DMS153 (cell line): ENCODE measurements at regions not wholly inside any gene's neighbourhood (a gene's known extent, or its start where the extent isn't known, plus 50 kb on each side); places are given as distances from the start of the nearest gene placed in this dataset.
"Not testable (repeated sequence)": the region's sequence is repeated elsewhere in the genome, so short reads cannot be mapped to it uniquely, and the experiment has no call there.

ENCODE experiments used
- DNase-seq: peaks from one replicate; lab custom pipeline; 2025; lab: John Stamatoyannopoulos, UW

GRCh38 chr3:88291486-88291885, 141.7 kb downstream of the C3orf38 start:
- no peak for DNase-seq

- no peak for DNase-seq
These were observed 148.4 kb downstream of the C3orf38 start for GRCh38 chr3:88298189-88298588.

- no peak for DNase-seq
These were observed 151.7 kb downstream of the C3orf38 start for GRCh38 chr3:88301273-88301995.

- no peak for DNase-seq
These were observed 152.2 kb downstream of the C3orf38 start for GRCh38 chr3:88301996-88302393.

GRCh38 chr3:88303331-88303904, 153.7 kb downstream of the C3orf38 start:
- not testable (repeated sequence) for DNase-seq

- no peak for DNase-seq
These were observed 157.9 kb downstream of the C3orf38 start for GRCh38 chr3:88307666-88308065.

GRCh38 chr3:88311826-88312225, 162.1 kb downstream of the C3orf38 start:
- DNase-seq: no peak

- no peak for DNase-seq
These were observed 162.5 kb downstream of the C3orf38 start for GRCh38 chr3:88312256-88312655.

GRCh38 chr3:88318067-88318466, 168.3 kb downstream of the C3orf38 start:
- no peak for DNase-seq

- DNase-seq: no peak
These were observed 171.7 kb downstream of the C3orf38 start for GRCh38 chr3:88321363-88322050.

- DNase-seq: no peak
These were observed 175.0 kb downstream of the C3orf38 start for GRCh38 chr3:88324788-88325187.

GRCh38 chr3:88334187-88334868, 184.6 kb downstream of the C3orf38 start:
- DNase-seq: no peak

- DNase-seq: no peak
These were observed 187.1 kb downstream of the C3orf38 start for GRCh38 chr3:88336894-88337293.

- no peak for DNase-seq
These were observed 193.5 kb downstream of the C3orf38 start for GRCh38 chr3:88343264-88343663.

GRCh38 chr3:88346643-88347042, 196.9 kb downstream of the C3orf38 start:
- no peak for DNase-seq

GRCh38 chr3:88362428-88362827, 212.7 kb downstream of the C3orf38 start:
- DNase-seq: no peak

GRCh38 chr3:88364926-88365325, 215.2 kb downstream of the C3orf38 start:
- DNase-seq: no peak

GRCh38 chr3:88369337-88369736, 219.6 kb downstream of the C3orf38 start:
- DNase-seq: no peak

GRCh38 chr3:88369767-88370166, 220.0 kb downstream of the C3orf38 start:
- no peak for DNase-seq

GRCh38 chr3:88385090-88385489, 235.3 kb downstream of the C3orf38 start:
- no peak for DNase-seq

- DNase-seq: no peak
These were observed 248.8 kb downstream of the C3orf38 start for GRCh38 chr3:88398581-88398980.

- no peak for DNase-seq
These were observed 253.6 kb downstream of the C3orf38 start for GRCh38 chr3:88403319-88403718.

GRCh38 chr3:88408097-88408496, 258.3 kb downstream of the C3orf38 start:
- DNase-seq: no peak
